GM12874 (cell line): ENCODE measurements at regions not wholly inside any gene's neighbourhood (a gene's known extent, or its start where the extent isn't known, plus 50 kb on each side); places are given as distances from the start of the nearest gene placed in this dataset.

ENCODE experiments used
- TF ChIP-seq, protein P1 (sequence below): IDR thresholded peaks from 2 replicates; pipeline ENCODE4 v1.5.1; 2011; ENCODE audit warnings: low read depth, mild to moderate bottlenecking, control low read depth, low read length, moderate library complexity; ENCODE audit not compliant: insufficient read depth

DNA sequence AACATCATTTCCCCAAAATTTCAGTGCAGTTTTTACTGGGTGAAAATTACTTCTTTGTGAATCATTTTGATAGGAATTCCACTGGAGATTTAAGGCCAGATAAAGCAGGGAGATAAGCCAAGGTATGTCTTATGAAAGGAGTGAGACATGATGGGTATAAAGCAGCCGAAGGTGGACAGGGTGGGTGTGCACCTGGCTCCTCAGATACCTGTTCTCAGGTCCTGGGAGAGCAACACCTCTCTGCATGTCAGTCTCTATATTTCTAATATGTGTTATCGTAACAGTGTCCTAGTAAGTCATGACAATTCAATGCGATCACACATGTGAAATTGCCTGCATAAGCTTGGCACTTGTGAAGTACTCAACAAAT is 768.8 kb downstream of the RNF144A start:
- TF ChIP-seq, protein P1, sequence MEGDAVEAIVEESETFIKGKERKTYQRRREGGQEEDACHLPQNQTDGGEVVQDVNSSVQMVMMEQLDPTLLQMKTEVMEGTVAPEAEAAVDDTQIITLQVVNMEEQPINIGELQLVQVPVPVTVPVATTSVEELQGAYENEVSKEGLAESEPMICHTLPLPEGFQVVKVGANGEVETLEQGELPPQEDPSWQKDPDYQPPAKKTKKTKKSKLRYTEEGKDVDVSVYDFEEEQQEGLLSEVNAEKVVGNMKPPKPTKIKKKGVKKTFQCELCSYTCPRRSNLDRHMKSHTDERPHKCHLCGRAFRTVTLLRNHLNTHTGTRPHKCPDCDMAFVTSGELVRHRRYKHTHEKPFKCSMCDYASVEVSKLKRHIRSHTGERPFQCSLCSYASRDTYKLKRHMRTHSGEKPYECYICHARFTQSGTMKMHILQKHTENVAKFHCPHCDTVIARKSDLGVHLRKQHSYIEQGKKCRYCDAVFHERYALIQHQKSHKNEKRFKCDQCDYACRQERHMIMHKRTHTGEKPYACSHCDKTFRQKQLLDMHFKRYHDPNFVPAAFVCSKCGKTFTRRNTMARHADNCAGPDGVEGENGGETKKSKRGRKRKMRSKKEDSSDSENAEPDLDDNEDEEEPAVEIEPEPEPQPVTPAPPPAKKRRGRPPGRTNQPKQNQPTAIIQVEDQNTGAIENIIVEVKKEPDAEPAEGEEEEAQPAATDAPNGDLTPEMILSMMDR: no peak

DNA sequence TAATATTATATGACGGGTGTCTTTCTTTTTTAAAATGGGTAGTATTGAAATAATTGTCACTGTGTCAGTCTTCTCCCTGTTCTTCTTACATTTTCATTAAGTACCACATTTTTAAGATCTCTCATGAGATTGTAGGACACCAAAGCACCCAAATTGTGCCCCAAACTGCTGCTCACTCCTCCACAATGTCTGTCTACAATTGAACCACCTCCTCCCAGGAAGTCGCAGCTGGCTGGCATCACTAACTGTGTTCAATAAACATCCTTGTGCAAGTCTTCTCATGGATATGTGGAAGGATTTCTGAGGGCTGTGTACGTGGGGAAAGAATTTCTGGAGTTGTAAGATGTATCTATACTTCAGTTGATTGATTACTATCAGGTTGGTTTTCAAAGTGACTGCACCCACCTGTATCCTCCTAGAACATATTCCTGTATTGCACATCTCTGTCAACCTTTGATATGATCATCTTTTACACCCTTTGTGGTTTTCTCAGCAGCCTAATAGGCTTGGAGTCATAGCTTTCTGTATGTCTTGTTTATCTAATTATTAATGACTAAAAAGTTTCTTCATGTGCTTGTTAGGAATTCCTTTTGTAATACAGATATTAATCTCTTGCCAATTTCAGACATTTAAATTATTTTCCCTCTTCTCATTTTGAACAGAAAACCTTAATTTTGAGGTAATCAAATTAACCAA is 774.9 kb downstream of the RNF144A start:
- TF ChIP-seq, protein P1: no peak

DNA sequence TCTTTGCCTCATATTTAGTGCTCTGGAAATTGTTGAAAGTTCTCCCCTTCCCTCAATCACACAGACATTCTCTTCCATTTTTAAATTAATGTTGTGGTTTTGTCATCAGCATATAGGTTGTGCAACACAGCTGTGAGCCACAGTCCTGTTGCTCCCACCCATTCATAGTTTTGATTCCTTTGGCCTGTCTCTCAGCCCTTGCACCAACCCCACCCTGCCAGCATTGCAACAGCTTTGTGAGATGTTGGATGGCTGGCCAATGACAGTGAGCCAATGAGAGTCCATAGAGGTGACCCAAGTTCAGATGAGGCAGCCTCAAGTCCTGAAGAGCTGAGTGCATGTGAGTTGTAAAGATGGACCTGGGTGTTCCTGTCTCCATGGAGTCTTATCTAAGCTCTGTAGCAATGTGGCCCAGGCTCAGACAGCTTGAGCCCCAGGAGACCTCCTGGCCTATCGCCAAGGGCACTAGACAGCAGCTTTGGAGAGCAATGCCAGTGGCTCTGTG is 775.5 kb downstream of the RNF144A start:
- TF ChIP-seq, protein P1: no peak

DNA sequence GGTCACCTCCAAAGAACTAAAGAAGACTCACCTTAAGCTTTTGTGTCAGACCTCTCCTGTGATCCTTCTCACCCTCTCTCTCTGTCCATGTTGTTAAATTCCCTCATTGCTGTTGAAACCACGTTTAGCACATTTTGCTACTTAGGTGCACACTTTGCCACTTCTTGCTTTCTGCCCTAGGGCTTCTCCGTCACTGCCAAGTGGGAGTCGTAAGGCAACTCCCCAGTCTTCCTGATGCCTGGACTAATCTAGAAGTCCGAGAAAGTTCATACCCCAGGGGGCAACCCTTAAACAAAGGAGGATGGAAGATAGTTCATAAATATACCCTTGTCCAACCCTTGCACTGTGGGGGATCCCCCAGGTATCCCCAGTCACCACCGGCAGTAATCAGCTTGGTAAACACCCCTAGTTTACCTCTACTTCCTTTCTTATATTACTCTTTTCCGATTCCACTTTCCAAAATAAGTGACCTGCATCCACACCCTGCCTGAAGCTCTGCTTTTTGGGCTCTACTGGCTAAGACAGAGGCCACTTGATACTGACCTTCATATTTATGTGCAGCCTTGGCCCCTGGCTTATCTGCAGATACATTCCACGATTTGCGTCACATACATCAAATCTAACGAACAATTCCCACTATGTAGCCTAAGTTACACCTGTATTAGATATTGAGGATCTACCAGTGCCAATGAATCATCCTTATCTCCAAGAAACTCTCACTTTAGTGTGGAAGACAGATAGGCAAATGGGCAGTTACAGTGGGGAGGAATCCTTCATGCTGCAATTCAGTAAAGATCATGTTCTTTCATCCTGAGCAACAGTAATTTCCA is 776.2 kb downstream of the RNF144A start:
- TF ChIP-seq, protein P1: no peak

DNA sequence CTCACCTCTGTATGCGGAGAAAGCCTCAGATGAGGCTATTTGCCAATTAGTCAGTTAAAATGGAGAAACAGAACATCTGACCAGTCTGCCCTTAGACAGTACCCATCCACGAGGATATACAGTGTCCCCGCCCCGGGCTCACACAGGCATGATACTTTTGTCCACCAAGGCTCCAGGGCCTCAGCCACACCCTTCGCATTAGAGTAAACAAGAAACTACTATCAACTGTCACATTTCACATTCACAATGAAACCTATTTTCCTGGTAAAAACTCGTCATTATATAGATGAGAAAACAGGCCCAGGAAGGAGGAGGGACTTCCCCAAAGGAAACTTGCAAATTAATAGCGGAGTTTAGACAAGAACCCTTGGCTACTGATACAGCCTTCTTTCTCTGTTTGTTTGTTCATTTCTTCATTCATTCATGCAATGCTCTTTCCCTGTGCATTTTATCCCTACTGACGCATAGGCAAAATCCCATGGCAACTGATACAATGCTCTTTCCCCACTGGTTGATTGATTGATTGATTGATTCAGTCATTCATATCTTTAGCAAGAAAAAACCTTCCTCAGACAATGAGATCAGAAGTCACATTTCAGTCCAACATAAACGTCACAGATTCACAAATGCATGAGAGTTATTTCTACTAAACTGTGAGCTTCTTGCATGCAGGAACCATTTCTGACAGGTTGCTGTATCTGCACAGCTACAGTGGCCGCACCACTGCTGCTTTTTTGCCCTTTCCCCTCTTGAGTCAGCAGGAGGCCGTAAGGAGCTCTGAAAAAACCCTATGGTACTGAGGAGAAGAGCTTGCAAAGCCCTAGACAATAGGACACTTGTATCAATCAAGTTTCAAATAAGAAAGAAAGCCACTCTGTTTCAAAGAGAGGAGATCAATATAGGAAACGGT is 777.1 kb downstream of the RNF144A start:
- TF ChIP-seq, protein P1: no peak

DNA sequence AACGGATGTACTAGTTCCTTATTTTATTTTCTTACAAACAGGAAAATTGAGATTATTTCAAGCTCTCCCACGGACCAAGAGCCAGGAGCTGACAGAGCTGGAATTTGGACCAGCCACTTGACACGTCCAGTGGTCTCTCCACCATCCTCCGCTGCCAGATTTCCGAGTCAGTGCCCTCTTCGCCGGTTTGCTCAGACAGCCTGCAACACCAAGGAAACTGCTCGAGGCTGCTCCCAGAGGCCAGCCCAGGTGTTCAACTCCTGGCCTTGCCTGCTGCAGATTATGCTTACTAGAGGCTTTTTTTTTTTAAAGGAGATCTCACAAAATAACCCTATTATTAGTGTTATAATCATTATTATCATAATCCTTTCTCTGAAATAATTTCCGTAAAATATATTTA is 779.8 kb downstream of the RNF144A start:
- TF ChIP-seq, protein P1: no peak

DNA sequence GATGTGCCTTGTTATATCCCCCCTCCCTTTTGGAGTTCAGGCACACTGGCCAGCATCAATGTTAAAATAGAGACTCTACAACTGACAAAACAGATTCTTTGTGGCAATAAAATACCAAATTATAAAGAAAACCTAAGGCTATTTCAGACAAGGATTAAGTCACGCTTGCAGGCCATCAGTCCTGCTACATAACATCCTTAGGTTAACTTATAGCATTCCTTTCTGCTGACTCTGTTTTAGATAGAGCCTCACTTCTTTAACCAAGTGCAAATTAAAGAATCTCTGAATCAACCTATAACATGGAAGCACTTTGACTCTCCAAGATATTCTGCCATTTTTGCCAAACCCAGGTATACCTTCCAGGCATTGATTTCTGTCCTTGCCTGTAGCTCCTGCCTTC is 784.6 kb downstream of the RNF144A start:
- TF ChIP-seq, protein P1: no peak
